Common myeloid progenitor, CD34-positive (primary cell): ENCODE measurements at regions not wholly inside any gene's neighbourhood (a gene's known extent, or its start where the extent isn't known, plus 50 kb on each side); places are given as distances from the start of the nearest gene placed in this dataset.

Source experiments
- CTCF ChIA-PET: fragments of 350-600 bp; sonication (Branson Sonifier 250); formaldehyde crosslinking; loops from one replicate; lab custom pipeline; 2021; ENCODE audit warnings: antibody characterized with exemption; lab: Charles Lee
- POLR2A ChIA-PET: fragments of 350-600 bp; sonication (Branson Sonifier 250); formaldehyde crosslinking; loops from one replicate; lab custom pipeline; 2021; ENCODE audit warnings: antibody characterized with exemption; lab: Charles Lee
- DNase-seq, 3 donors: peaks; one replicate each; pipeline versions ENCODE4 v3.0.0 to v3.0.0-alpha.2; 2013
- H3K27ac ChIP-seq, 2 experiments: 1 replicate in 1 of 2; 2 replicates in 1 of 2; pipeline ENCODE4 v1.7.0; 2013; ENCODE audit warnings: inconsistent platforms in 2 of 2, low read length in 2 of 2, mild to moderate bottlenecking in 2 of 2, low read depth in 1 of 2, moderate library complexity in 1 of 2; ENCODE audit not compliant: severe bottlenecking in 2 of 2, insufficient read depth in 1 of 2, poor library complexity in 1 of 2
- H3K27me3 ChIP-seq, 5 experiments: replicated peaks in 2 of 5; 1 replicate in 3 of 5; 2 replicates in 2 of 5; pipeline versions ENCODE4 v1.6.1 to v1.7.0; 2013; ENCODE audit warnings: low read length in 4 of 5, mild to moderate bottlenecking in 2 of 5, moderate library complexity in 2 of 5, inconsistent platforms in 1 of 5; ENCODE audit not compliant: insufficient read depth in 5 of 5, control insufficient read depth in 4 of 5
- H3K36me3 ChIP-seq, 4 experiments: 1 replicate in 2 of 4; 2 replicates in 2 of 4; pipeline versions ENCODE4 v1.6.1 to v1.7.0; 2013; ENCODE audit warnings: low read length in 3 of 4, control low read depth in 1 of 4, mild to moderate bottlenecking in 1 of 4; ENCODE audit not compliant: control insufficient read depth in 4 of 4, insufficient read depth in 4 of 4
- H3K4me1 ChIP-seq, 4 experiments: 1 replicate in 3 of 4; 2 replicates in 1 of 4; pipeline versions ENCODE4 v1.6.1 to v1.7.1; 2013; ENCODE audit warnings: low read length in 3 of 4, mild to moderate bottlenecking in 3 of 4, control low read depth in 1 of 4, inconsistent platforms in 1 of 4, moderate library complexity in 1 of 4; ENCODE audit not compliant: control insufficient read depth in 4 of 4, insufficient read depth in 4 of 4; ENCODE audit errors: control extremely low read depth in 1 of 4
- H3K4me3 ChIP-seq, 7 experiments: 1 replicate in 4 of 7; 2 replicates in 3 of 7; pipeline versions ENCODE4 v1.5.1 to v1.7.0; 2013; ENCODE audit warnings: mild to moderate bottlenecking in 7 of 7, low read length in 6 of 7, moderate library complexity in 6 of 7, inconsistent platforms in 2 of 7, low read depth in 2 of 7, control low read depth in 1 of 7; ENCODE audit not compliant: insufficient read depth in 4 of 7, control insufficient read depth in 1 of 7; ENCODE audit errors: extremely low read depth in 1 of 7
- H3K9me3 ChIP-seq, 5 experiments: 1 replicate in 4 of 5; 2 replicates in 1 of 5; pipeline versions ENCODE4 v1.6.1 to v1.7.1; 2013; ENCODE audit warnings: low read length in 4 of 5, mild to moderate bottlenecking in 2 of 5, inconsistent platforms in 1 of 5, low read depth in 1 of 5, moderate library complexity in 1 of 5; ENCODE audit not compliant: control insufficient read depth in 4 of 5, insufficient read depth in 2 of 5; ENCODE audit errors: control extremely low read depth in 1 of 5
- WGBS: methylation state at CpG from one replicate; pipeline ENCODE4 v1.1.5; 2013; ENCODE audit not compliant: insufficient coverage; 5-methylcytosine and 5-hydroxymethylcytosine counted together

- H3K27me3 ChIP-seq = no peaks in the 10 kb centered on the region
- ChIA-PET POLR2A (no interaction called here), CTCF (no interaction called here)
- H3K4me3 ChIP-seq = no peak overlapping the region
- no peaks in the 10 kb centered on the region for H3K4me1 ChIP-seq
- H3K27ac ChIP-seq = no peak overlapping the region
- no peak for DNase-seq
- no peaks in the 10 kb centered on the region for H3K36me3 ChIP-seq
- no peaks in the 10 kb centered on the region for H3K9me3 ChIP-seq
Measured at GRCh38 chr4:28926156-28926555, 1794.0 kb upstream of the PCDH7 start.

- Histone ChIP-seq H3K9me3 (no peaks in the 10 kb centered on the region), H3K36me3 (no peaks in the 10 kb centered on the region), H3K4me3 (no peak overlapping the region), H3K27me3 (no peaks in the 10 kb centered on the region), H3K4me1 (no peaks in the 10 kb centered on the region), H3K27ac (no peak overlapping the region)
- POLR2A ChIA-PET = no interaction called here
- DNase-seq = no peak
- CTCF ChIA-PET = no interaction called here
Measured at GRCh38 chr4:28942631-28943030, 1777.5 kb upstream of the PCDH7 start.

DNA sequence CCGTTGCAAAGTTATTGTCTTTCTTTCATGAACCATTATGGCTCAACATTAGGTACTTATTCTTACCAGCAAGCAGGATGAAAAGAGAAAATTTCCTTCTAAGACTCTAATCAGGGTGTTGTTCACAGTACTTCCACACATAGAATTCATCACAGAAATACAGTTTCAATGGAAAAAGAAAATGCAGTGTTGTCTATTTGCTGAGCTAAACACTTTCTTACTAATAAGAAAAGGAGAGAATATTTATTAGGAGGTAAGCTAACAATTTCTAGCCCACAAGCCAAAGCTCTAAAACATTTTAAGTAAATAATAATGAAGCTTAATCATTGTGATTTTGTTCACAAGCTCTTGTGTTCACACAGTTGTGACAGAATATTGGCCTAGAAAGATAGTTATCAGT is 1772.8 kb upstream of the PCDH7 start:
- Histone ChIP-seq H3K9me3 (no peaks in the 10 kb centered on the region), H3K36me3 (no peaks in the 10 kb centered on the region), H3K27ac (no peak overlapping the region), H3K4me1 (no peaks in the 10 kb centered on the region), H3K27me3 (no peaks in the 10 kb centered on the region), H3K4me3 (no peak overlapping the region)
- ChIA-PET POLR2A (no interaction called here), CTCF (no interaction called here)
- no peak for DNase-seq
- WGBS = 100% methylated on average over 1 of the region's 1 CpG

DNA sequence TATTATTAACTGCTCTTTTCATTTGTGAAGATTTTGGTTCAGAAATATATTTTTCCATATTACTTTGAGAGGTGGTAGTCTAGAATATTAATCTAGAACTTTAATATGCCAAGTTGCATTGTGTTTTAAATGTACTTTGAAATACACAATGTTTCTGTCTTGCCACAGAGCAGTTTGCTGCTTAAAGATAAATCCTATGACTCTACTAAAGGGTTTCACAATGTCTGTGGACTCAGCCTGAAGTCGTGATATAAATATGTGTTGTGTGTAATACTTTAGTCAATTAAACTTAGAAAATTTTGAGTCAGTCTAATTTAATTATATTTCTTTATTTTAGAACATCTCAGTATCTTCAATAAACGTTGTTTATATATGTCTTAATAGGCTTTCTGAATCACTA is 1771.7 kb upstream of the PCDH7 start:
- Histone ChIP-seq H3K4me1 (no peaks in the 10 kb centered on the region), H3K4me3 (no peak overlapping the region), H3K36me3 (no peaks in the 10 kb centered on the region), H3K27me3 (no peaks in the 10 kb centered on the region), H3K27ac (no peak overlapping the region), H3K9me3 (no peaks in the 10 kb centered on the region)
- no peak for DNase-seq
- whole genome bisulfite sequencing = no CpG with 5 or more reads among the region's 2 CpGs
- CTCF ChIA-PET = no interaction called here
- POLR2A ChIA-PET = no interaction called here

- POLR2A ChIA-PET = no interaction called here
- Histone ChIP-seq H3K4me3 (no peak overlapping the region), H3K4me1 (no peaks in the 10 kb centered on the region), H3K9me3 (no peaks in the 10 kb centered on the region), H3K36me3 (no peaks in the 10 kb centered on the region), H3K27ac (no peak overlapping the region), H3K27me3 (no peaks in the 10 kb centered on the region)
- DNase-seq = no peak
- CTCF ChIA-PET = no interaction called here
- 72% methylated on average over 4 of the region's 4 CpGs for WGBS
Measured at GRCh38 chr4:28966982-28967381, 1753.2 kb upstream of the PCDH7 start.

- Histone ChIP-seq H3K4me3 (no peak overlapping the region), H3K27ac (no peak overlapping the region), H3K9me3 (no peaks in the 10 kb centered on the region), H3K36me3 (no peaks in the 10 kb centered on the region), H3K4me1 (no peaks in the 10 kb centered on the region), H3K27me3 (no peaks in the 10 kb centered on the region)
- WGBS = 72% methylated on average over 2 of the region's 3 CpGs
- DNase-seq = no peak
- ChIA-PET CTCF (no interaction called here), POLR2A (no interaction called here)
Measured at GRCh38 chr4:28973587-28974350, 1746.4 kb upstream of the PCDH7 start.

DNA sequence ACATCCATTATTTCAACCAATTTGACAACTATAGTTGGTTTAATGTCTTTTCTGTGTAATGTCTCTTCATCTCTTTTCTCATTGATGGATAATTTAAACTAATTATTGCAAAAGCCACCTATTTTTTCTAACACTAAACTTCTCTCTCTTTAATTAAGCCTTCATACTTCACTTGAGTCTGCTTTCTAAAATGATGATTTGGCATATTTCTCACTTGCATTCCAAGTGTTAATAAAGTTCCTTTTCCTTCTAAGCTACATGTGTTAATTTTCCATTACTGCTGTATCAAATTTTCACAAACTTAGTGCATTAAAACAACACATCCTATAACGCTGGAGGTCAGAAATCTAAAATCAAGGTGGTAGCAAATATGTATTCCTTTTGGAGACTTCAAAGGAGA is 1743.8 kb upstream of the PCDH7 start:
- CTCF ChIA-PET = no interaction called here
- POLR2A ChIA-PET = no interaction called here
- WGBS = no CpG with 5 or more reads among the region's 1 CpG

More for the DNA sequence above, 1743.8 kb upstream of the PCDH7 start:
- no peaks in the 10 kb centered on the region for H3K27me3 ChIP-seq
- H3K4me1 ChIP-seq = no peaks in the 10 kb centered on the region
- no peak overlapping the region for H3K27ac ChIP-seq
- H3K9me3 ChIP-seq = no peaks in the 10 kb centered on the region
- DNase-seq = no peak
- H3K36me3 ChIP-seq = no peaks in the 10 kb centered on the region
- H3K4me3 ChIP-seq = no peak overlapping the region
